ENCODE measurements at regions not wholly inside any gene's neighbourhood (a gene's known extent, or its start where the extent isn't known, plus 50 kb on each side); places are given as distances from the start of the nearest gene placed in this dataset.

DNA sequence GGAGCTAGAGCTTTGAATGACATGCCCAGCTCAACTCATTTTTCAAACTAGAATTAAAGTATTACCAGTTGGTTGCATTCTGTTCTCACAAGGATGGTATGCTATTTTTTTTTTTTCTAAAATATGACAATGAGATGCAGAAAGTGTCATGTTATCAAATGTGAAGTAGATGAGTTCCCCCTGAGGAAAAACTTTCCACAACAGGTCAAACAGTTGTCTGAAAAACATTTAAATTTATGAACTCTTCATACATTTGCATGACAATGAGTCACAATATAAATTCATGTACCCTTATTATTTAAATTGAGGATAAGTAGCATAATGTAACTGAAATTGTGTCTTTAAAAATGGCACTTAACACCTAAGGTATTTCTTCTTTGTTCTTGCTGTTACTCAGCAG lies 1720.5 kb upstream of the NUDT12 start:
- no peak overlapping the region for H3K4me3 ChIP-seq (ENCODE audit: low read depth, low read length, poor library complexity, severe bottlenecking)
- H3K9me3 ChIP-seq (ENCODE audit: low read depth, low read length, poor library complexity, severe bottlenecking), result no peaks in the 10 kb centered on the region
- TF ChIP-seq EZH2 (IDR thresholded peaks at IDR 0.05; ENCODE audit: borderline replicate concordance, low read depth, low read length, poor library complexity, severe bottlenecking), result no peak
- TF ChIP-seq, protein P1, sequence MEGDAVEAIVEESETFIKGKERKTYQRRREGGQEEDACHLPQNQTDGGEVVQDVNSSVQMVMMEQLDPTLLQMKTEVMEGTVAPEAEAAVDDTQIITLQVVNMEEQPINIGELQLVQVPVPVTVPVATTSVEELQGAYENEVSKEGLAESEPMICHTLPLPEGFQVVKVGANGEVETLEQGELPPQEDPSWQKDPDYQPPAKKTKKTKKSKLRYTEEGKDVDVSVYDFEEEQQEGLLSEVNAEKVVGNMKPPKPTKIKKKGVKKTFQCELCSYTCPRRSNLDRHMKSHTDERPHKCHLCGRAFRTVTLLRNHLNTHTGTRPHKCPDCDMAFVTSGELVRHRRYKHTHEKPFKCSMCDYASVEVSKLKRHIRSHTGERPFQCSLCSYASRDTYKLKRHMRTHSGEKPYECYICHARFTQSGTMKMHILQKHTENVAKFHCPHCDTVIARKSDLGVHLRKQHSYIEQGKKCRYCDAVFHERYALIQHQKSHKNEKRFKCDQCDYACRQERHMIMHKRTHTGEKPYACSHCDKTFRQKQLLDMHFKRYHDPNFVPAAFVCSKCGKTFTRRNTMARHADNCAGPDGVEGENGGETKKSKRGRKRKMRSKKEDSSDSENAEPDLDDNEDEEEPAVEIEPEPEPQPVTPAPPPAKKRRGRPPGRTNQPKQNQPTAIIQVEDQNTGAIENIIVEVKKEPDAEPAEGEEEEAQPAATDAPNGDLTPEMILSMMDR (conservative IDR thresholded peaks at IDR 0.05; ENCODE audit: low read depth, low read length), result no peak
- DNase-seq (ENCODE audit: low spot score), result no peak
- intact Hi-C loops (cut with micrococcal nuclease; ENCODE audit: unreplicated experiment), result no loop called here
- no TSS peak for BruUV-seq (replicated peaks)
- H3K36me3 ChIP-seq (ENCODE audit: insufficient read depth, low read length, poor library complexity, severe bottlenecking), result no peaks in the 10 kb centered on the region
- no peaks in the 10 kb centered on the region for H3K4me1 ChIP-seq (ENCODE audit: insufficient read depth, low read length, poor library complexity, severe bottlenecking)
- no peaks in the 10 kb centered on the region for H3K27me3 ChIP-seq (replicated peaks; ENCODE audit: insufficient read depth, low read depth, low read length, poor library complexity)
- H3K27ac ChIP-seq (ENCODE audit: low read depth, low read length, poor library complexity, severe bottlenecking), result no peak overlapping the region
- ChIA-PET CTCF (no interaction called here), POLR2A (ENCODE audit: low non-redundant PET) (no interaction called here)

DNA sequence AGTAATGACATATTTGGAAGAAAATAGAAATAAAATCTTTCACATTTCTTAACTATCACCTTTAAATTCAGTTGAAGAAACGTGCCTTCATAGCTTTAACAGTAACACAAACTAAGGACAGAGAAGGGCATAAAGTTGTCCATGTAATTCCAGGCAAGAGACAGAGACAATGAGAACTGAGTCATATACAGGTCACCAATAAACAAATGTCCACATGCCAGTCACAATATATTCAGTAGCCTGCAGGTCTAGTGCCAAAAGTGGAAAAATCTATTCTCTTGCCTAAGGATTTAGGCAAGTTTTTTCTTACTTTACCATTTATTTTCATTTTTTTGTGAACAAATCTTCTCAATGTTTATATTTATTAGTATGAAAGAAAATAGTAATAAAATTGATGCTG lies 1711.5 kb upstream of the NUDT12 start:
- TF ChIP-seq, protein P1 (conservative IDR thresholded peaks at IDR 0.05; ENCODE audit: low read depth, low read length), result no peak
- no peak for TF ChIP-seq EZH2 (IDR thresholded peaks at IDR 0.05; ENCODE audit: borderline replicate concordance, low read depth, low read length, poor library complexity, severe bottlenecking)
- no peaks in the 10 kb centered on the region for H3K9me3 ChIP-seq (ENCODE audit: low read depth, low read length, poor library complexity, severe bottlenecking)
- no peak overlapping the region for H3K4me3 ChIP-seq (ENCODE audit: low read depth, low read length, poor library complexity, severe bottlenecking)
- no TSS peak for BruUV-seq (replicated peaks)
- intact Hi-C loops (cut with micrococcal nuclease; ENCODE audit: unreplicated experiment), result no loop called here
- H3K27ac ChIP-seq (ENCODE audit: low read depth, low read length, poor library complexity, severe bottlenecking), result no peak overlapping the region
- H3K36me3 ChIP-seq (ENCODE audit: insufficient read depth, low read length, poor library complexity, severe bottlenecking), result no peaks in the 10 kb centered on the region
- H3K27me3 ChIP-seq (replicated peaks; ENCODE audit: insufficient read depth, low read depth, low read length, poor library complexity), result no peaks in the 10 kb centered on the region
- CTCF ChIA-PET, result no interaction called here
- POLR2A ChIA-PET (ENCODE audit: low non-redundant PET), result no interaction called here
- DNase-seq (ENCODE audit: low spot score), result no peak
- no peaks in the 10 kb centered on the region for H3K4me1 ChIP-seq (ENCODE audit: insufficient read depth, low read length, poor library complexity, severe bottlenecking)

DNA sequence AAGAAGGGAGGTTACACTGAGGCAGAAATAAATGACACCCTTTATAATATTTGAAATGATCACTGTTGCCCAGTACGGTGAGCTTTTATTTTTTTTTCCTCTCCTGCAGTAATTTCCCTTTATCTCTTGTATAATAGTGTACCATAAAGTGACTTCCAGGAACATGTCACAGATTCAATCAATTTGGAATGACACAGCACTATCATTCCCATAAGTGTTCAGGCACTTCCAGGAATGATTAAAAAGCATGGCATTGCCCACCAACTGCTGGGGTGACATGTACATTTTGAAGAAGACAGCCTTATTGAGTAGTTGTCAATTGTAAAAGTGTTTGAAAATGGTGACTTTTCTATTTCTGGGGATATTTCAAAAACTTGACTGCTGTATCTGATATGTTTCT lies 1700.9 kb upstream of the NUDT12 start:
- Histone ChIP-seq H3K4me3 (ENCODE audit: low read depth, low read length, poor library complexity, severe bottlenecking) (no peak overlapping the region), H3K9me3 (ENCODE audit: low read depth, low read length, poor library complexity, severe bottlenecking) (no peaks in the 10 kb centered on the region), H3K4me1 (ENCODE audit: insufficient read depth, low read length, poor library complexity, severe bottlenecking) (no peaks in the 10 kb centered on the region), H3K36me3 (ENCODE audit: insufficient read depth, low read length, poor library complexity, severe bottlenecking) (no peaks in the 10 kb centered on the region), H3K27me3 (replicated peaks; ENCODE audit: insufficient read depth, low read depth, low read length, poor library complexity) (no peaks in the 10 kb centered on the region), H3K27ac (ENCODE audit: low read depth, low read length, poor library complexity, severe bottlenecking) (no peak overlapping the region)
- CTCF ChIA-PET, result no interaction called here
- DNase-seq (ENCODE audit: low spot score), result no peak
- intact Hi-C loops (cut with micrococcal nuclease; ENCODE audit: unreplicated experiment), result no loop called here
- POLR2A ChIA-PET (ENCODE audit: low non-redundant PET), result no interaction called here
- no TSS peak for BruUV-seq (replicated peaks)
- no peak for TF ChIP-seq EZH2 (IDR thresholded peaks at IDR 0.05; ENCODE audit: borderline replicate concordance, low read depth, low read length, poor library complexity, severe bottlenecking)
- TF ChIP-seq, protein P1 (conservative IDR thresholded peaks at IDR 0.05; ENCODE audit: low read depth, low read length), result no peak

Data from A673 (cell line).